Right cardiac atrium (tissue), 5 donors: ENCODE measurements at regions not wholly inside any gene's neighbourhood (a gene's known extent, or its start where the extent isn't known, plus 50 kb on each side); places are given as distances from the start of the nearest gene placed in this dataset.
"Not testable (repeated sequence)": the region's sequence is repeated elsewhere in the genome, so short reads cannot be mapped to it uniquely, and the experiment has no call there.

Experiments
- ATAC-seq, 2 donors: fragments of 200-7000 bp; cut with Tn5 transposase; one replicate each; pipeline versions ENCODE4 v1.8.0 to v1.9.1; 2020; ENCODE audit warnings: moderate library complexity in 2 of 2, mild to moderate bottlenecking in 1 of 2
- DNase-seq, 3 donors: peaks; one replicate each; pipeline ENCODE4 v3.0.0-alpha.2; 2020
- H3K27ac ChIP-seq: one replicate; pipeline ENCODE4 v1.5.1; 2013; ENCODE audit warnings: mild to moderate bottlenecking, low read length, control low read depth, moderate library complexity
- H3K27me3 ChIP-seq: one replicate; pipeline ENCODE4 v1.6.1; 2013; ENCODE audit not compliant: control insufficient read depth, insufficient read depth
- H3K4me1 ChIP-seq: one replicate; pipeline ENCODE4 v1.6.1; 2013; ENCODE audit warnings: low read length; ENCODE audit not compliant: control insufficient read depth, insufficient read depth
- H3K4me3 ChIP-seq: one replicate; pipeline ENCODE4 v1.5.1; 2013; ENCODE audit warnings: low read length, control low read depth
- H3K9me3 ChIP-seq: one replicate; pipeline ENCODE4 v1.6.1; 2013; ENCODE audit warnings: low read length; ENCODE audit not compliant: control insufficient read depth
- WGBS: extraction: QIAGEN DNeasy Blood & Tissue Kit; methylation state at CpG from one replicate; pipeline ENCODE4 v1.1.7; 2013; 5-methylcytosine and 5-hydroxymethylcytosine counted together
- intact Hi-C, 4 donors: fragments of 100-400 bp; cut with DNase I; formaldehyde crosslinking; loops; one replicate each; pipeline versions ENCODE4 v1.11.0 to v1.14.0; 2022 to 2023
- donor health status: healthy with polysubstance abuse.
- donor health status: DM: no; HTN: yes; CAD: no.
- donor health status: DM: no; HTN: no; CAD: no.
- donor health status: DM: no; HTN: yes; CAD: no; lungs with severe emphysema.
- donor health status: DM: yes; HTN: yes; CAD: no.

- intact Hi-C loops = no loop called here
- DNase-seq (no peak), ATAC-seq (no peak)
- no peak overlapping the region for H3K4me3 ChIP-seq
- H3K27me3 ChIP-seq = no peaks in the 10 kb centered on the region
- H3K27ac ChIP-seq = no peak overlapping the region
- WGBS = 19% methylated on average over 1 of the region's 1 CpG
- no peaks in the 10 kb centered on the region for H3K9me3 ChIP-seq
- no peaks in the 10 kb centered on the region for H3K4me1 ChIP-seq
Measured at GRCh38 chr4:75146223-75146622, 213.3 kb downstream of the PARM1 start.

GRCh38 chr4:75144475-75144874 lies 211.6 kb downstream of the PARM1 start:
- Histone ChIP-seq H3K9me3 (no peaks in the 10 kb centered on the region), H3K27ac (no peak overlapping the region), H3K27me3 (no peaks in the 10 kb centered on the region), H3K4me1 (no peaks in the 10 kb centered on the region), H3K4me3 (no peak overlapping the region)
- ATAC-seq (no peak), DNase-seq (no peak)
- 65% methylated on average over 1 of the region's 1 CpG for WGBS
- intact Hi-C loops = no loop called here

DNA sequence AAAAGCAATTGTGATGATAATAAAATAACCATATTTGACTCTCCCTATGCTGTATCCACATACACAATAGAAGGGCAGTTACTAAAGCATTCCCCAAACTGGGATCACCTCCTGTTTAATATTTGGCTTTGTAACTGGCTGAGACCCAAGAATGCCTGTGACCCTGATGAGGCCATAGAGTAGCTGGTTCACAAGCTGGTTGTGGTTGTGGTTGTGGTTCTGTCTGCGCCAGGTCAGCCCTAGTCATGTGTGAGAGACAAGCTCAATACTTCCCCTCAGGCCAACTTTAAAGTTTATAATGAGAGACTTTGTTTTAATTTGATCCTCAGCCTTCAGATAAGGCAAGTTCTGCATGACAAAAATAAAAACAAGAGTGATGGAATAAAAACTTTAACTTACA lies 209.9 kb downstream of the PARM1 start:
- 77% methylated on average over 1 of the region's 1 CpG for WGBS
- intact Hi-C loops = no loop called here
- DNase-seq = no peak
- Histone ChIP-seq H3K4me1 (no peaks in the 10 kb centered on the region), H3K4me3 (no peak overlapping the region), H3K27me3 (no peaks in the 10 kb centered on the region), H3K27ac (no peak overlapping the region), H3K9me3 (no peaks in the 10 kb centered on the region)
- ATAC-seq = no peak

DNA sequence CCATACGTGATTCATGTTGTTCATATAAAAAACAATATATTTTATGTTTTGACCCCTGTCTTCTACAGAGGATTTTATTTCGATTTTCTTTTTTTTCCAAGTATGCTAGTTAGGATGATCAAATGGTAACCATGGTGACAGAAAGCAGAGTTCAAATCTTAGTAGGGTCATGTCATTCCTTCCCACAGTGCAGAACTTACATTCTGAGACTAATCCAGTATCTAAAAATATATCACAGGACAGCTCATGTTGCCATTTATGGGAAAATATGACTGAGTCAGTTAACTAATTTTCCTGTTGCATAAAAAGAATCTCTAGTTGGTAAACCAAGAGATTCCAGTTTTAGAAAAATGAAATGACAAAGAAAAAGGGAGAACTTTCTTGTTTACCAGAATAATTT lies 209.5 kb downstream of the PARM1 start:
- Histone ChIP-seq H3K27me3 (no peaks in the 10 kb centered on the region), H3K9me3 (no peaks in the 10 kb centered on the region), H3K27ac (no peak overlapping the region), H3K4me1 (no peaks in the 10 kb centered on the region), H3K4me3 (no peak overlapping the region)
- 61% methylated on average over 2 of the region's 2 CpGs for WGBS
- intact Hi-C loops = no loop called here
- DNase-seq = no peak
- no peak for ATAC-seq

- no peak overlapping the region for H3K4me3 ChIP-seq
- intact Hi-C loops = no loop called here
- H3K27me3 ChIP-seq = no peaks in the 10 kb centered on the region
- H3K27ac ChIP-seq = no peak overlapping the region
- H3K4me1 ChIP-seq = no peaks in the 10 kb centered on the region
- H3K9me3 ChIP-seq = no peaks in the 10 kb centered on the region
- DNase-seq = no peak
- no peak for ATAC-seq
Measured at GRCh38 chr4:75141162-75141561, 208.2 kb downstream of the PARM1 start.

DNA sequence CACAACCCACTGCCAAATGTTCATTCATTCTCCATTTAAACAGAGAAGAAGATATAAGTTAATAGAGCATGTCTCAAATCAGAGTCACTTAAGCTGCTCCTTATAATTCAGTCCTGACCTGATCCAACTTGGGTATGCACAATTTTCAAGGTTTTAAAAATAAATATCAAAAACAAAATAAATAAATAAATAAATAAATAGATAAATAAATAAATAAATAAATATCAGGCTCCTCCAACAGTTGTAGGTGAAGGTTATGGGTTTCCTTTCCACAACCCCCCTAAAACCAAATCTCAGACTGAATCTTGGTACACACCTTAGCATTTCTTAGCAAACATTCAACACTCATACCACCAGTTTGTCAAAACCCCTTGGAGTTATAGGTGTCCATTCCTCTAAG lies 204.4 kb downstream of the PARM1 start:
- H3K27ac ChIP-seq = no peak overlapping the region
- H3K9me3 ChIP-seq = no peaks in the 10 kb centered on the region
- H3K4me1 ChIP-seq = no peaks in the 10 kb centered on the region
- DNase-seq = no peak
- H3K4me3 ChIP-seq = no peak overlapping the region
- intact Hi-C loops = no loop called here
- no peak for ATAC-seq
- no peaks in the 10 kb centered on the region for H3K27me3 ChIP-seq

DNA sequence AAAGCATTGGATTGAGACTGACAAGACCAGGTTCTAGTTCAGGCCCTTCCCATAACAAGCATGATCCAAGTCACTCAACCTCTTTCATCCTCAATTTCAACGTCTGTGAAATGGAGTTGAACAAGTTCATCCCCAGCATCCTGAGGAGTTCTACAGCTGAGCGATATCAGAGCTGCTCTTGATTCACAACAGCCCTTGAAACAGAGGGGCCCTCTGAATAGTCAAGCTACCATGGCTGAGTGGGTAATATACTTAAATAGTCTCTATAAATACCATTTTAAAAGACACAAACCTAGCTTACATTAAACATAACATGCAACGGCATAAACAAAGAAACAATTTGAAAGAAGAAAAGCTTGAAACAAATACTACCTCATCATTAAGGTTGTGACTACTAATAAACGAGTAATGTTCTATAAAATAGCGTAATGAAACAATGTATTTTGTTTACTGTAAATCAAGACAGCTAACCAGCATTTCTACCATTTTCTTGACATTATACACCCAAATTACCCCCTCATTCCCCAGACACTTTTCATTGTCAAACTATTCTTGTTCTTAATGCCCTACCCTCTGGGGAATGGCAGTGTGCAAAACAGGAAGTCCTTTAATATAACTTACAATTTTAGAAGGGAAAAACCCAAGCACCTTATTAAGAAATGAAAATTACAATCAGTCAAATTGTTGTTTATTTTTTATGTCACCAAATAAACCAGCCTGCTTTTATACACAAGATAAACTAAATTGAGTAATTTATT lies 202.3 kb downstream of the PARM1 start:
- H3K27me3 ChIP-seq = no peaks in the 10 kb centered on the region
- no peak overlapping the region for H3K4me3 ChIP-seq
- 76% methylated on average over 5 of the region's 5 CpGs for WGBS
- no peaks in the 10 kb centered on the region for H3K9me3 ChIP-seq
- intact Hi-C loops = no loop called here
- ATAC-seq (no peak), DNase-seq (no peak)
- H3K27ac ChIP-seq = no peak overlapping the region
- no peaks in the 10 kb centered on the region for H3K4me1 ChIP-seq

DNA sequence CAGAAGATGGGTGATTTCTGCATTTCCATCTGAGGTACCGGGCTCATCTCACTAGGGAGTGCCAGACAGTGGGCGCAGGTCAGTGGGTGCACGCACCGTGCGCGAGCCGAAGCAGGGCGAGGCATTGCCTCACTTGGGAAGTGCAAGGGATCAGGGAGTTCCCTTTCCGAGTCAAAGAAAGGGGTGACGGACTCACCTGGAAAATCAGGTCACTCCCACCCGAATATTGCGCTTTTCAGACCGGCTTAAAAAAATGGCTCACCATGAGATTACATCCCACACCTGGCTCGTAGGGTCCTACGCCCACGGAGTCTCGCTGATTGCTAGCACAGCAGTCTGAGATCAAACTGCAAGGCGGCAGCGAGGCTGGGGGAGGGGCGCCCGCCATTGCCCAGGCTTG lies 194.0 kb downstream of the PARM1 start:
- ATAC-seq, H3K27me3 ChIP-seq, intact Hi-C loops, H3K9me3 ChIP-seq, DNase-seq, H3K4me1 ChIP-seq, H3K27ac ChIP-seq, H3K4me3 ChIP-seq: not testable (repeated sequence)
- WGBS = 69% methylated on average over 10 of the region's 21 CpGs

- ATAC-seq (no peak), DNase-seq (no peak)
- Histone ChIP-seq H3K9me3 (no peaks in the 10 kb centered on the region), H3K27ac (no peak overlapping the region), H3K4me3 (no peak overlapping the region), H3K4me1 (no peaks in the 10 kb centered on the region), H3K27me3 (no peaks in the 10 kb centered on the region)
- intact Hi-C loops = no loop called here
Measured at GRCh38 chr4:75126058-75126457, 193.1 kb downstream of the PARM1 start.

GRCh38 chr4:75122424-75123014 lies 189.6 kb downstream of the PARM1 start:
- DNase-seq = no peak
- ATAC-seq = no peak

GRCh38 chr4:75118739-75119138 lies 185.8 kb downstream of the PARM1 start:
- 85% methylated on average over 4 of the region's 4 CpGs for WGBS
- no peak overlapping the region for H3K4me3 ChIP-seq
- no peak for ATAC-seq
- no peak for DNase-seq
- intact Hi-C loops = loop anchor here in 2 of 4 donors (5.0 kb wide), 1 partner anchor 186 kb away; the partner anchor contains the start of gene PARM1 (in 2 of the 2)
- H3K9me3 ChIP-seq = no peaks in the 10 kb centered on the region
- H3K27me3 ChIP-seq = no peaks in the 10 kb centered on the region
- H3K4me1 ChIP-seq = no peaks in the 10 kb centered on the region
- H3K27ac ChIP-seq = no peak overlapping the region

More at GRCh38 chr4:75122424-75123014, 189.6 kb downstream of the PARM1 start:
- Histone ChIP-seq H3K27me3 (no peaks in the 10 kb centered on the region), H3K4me3 (no peak overlapping the region), H3K4me1 (no peaks in the 10 kb centered on the region), H3K27ac (no peak overlapping the region), H3K9me3 (no peaks in the 10 kb centered on the region)
- intact Hi-C loops = no loop called here

DNA sequence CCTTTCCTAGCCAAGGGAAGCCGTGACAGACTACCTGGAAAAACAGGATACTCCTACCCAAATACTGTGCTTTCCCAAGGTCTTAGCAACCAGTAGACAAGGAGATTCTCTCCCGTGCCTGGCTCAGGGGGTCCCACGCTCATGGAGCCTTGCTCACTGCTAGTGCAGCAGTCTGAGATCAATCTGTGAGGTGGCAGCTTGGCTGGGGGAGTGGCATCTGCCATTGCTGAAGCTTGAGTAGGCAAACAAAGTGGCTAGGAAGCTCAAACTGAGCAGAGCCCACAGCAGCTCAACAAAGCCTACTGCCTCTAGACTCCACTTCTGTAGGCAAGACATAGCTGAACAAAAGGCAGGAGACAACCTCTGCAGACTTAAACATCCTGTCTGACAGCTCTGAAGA lies 177.1 kb downstream of the PARM1 start:
- ATAC-seq = no peak
- 71% methylated on average over 3 of the region's 3 CpGs for WGBS
- H3K4me1 ChIP-seq = no peaks in the 10 kb centered on the region
- intact Hi-C loops = no loop called here
- H3K27ac ChIP-seq = no peak overlapping the region
- H3K9me3 ChIP-seq = no peaks in the 10 kb centered on the region
- no peak overlapping the region for H3K4me3 ChIP-seq
- DNase-seq = no peak
- no peaks in the 10 kb centered on the region for H3K27me3 ChIP-seq
